NK-92 treated with Interleukin-12 subunit alpha and Interleukin-12 subunit beta, amount 100 ng/mL, for 24 hours (cell line): ENCODE measurements at regions not wholly inside any gene's neighbourhood (a gene's known extent, or its start where the extent isn't known, plus 50 kb on each side); places are given as distances from the start of the nearest gene placed in this dataset.
"Not testable (repeated sequence)": the region's sequence is repeated elsewhere in the genome, so short reads cannot be mapped to it uniquely, and the experiment has no call there.

Source experiments
- DNase-seq: peaks from one replicate; lab custom pipeline; 2025; lab: John Stamatoyannopoulos, UW

DNA sequence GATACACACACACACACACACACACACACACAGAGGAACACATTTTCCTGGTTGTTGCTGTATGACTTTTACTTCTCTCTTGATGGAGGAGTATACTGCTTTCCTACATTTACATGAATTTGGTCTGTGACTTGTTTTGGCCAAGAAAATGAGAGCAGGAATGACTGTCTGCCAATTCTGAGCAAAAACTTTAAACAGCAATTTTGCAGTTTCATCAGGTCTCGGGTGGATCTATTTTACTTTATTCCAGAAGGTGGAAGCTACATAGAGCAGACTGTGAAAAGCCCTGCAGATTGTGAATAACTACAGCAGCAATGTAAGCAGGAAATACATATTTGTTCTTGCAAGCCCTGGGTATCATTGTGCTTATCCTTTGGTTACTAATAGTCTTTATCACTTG lies 1350.0 kb upstream of the EPHA6 start:
- DNase-seq, result no peak

DNA sequence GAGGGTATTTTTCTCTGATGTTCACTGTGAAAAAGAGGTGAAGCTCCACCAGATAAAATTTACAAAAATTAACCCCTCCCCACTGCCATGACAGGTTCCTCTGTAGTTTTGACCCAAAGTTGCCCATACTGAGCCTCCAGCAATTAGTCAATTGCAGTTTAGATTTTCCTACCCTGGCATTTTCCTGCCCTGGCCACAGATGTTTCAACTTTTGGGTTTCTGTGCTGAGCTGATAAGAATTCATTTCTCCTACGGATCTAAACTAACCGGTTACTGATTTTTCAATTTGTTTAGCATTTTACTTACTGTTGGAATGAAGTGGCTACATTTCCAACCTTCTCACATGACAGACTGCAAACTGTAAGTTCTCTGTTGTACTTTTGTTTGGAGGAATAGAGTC lies 1346.1 kb upstream of the EPHA6 start:
- no peak for DNase-seq

DNA sequence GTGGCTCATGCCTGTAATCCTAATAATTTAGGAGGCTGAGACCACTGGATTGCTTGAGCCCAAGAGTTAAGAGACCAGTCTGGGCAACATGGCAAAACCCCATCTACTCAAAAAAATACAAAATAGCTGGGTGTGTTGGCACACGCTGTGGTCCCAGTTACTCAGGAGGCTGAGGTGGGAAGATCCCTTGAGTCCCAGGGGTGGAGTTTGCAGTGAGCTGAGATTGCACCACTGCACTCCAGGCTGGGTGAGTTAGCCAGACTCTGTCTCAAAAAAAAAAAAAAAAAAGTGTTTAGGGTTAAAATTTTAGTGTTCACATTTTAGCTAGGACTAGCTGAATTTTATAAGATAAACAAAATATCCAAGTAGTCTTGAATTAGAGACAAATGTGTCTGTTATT lies 1340.1 kb upstream of the EPHA6 start:
- DNase-seq, result no peak

DNA sequence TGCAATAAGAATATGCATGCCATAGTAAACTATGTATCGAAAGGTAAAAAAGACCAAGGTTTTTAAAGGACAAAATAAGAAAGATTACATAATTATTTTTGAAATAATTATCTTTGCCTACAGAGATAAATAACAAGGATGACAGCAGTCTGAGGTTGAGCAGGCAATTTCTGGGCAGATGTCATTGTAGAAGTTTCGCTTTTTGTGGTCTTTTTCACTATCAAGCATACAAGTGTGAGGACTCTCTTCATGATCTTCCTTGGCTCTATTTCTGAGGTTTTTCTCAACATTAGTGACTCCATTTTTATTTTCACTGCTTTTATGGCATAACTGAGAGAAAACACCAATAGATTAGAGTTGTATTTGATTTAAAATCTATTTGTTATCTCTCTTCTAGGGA lies 1337.9 kb upstream of the EPHA6 start:
- DNase-seq, result no peak

DNA sequence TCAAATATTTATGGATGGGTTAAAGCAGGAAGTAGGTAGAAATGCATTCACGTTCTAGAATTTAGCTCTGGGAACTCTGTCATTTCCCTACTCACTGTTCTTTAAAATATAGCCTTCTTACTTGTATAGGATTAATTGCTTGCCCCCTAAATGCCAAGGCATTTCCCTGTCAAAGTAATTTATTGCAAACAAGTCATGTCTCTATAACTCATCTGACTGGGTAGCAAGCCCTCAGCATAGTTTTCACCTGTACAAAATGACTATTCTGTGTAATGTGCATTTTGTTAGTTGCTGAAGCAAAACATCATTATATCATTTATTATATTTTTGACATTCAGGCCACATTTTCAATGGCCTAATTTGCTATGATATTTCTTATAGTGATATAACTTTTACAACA lies 1308.2 kb upstream of the EPHA6 start:
- DNase-seq, result no peak

DNA sequence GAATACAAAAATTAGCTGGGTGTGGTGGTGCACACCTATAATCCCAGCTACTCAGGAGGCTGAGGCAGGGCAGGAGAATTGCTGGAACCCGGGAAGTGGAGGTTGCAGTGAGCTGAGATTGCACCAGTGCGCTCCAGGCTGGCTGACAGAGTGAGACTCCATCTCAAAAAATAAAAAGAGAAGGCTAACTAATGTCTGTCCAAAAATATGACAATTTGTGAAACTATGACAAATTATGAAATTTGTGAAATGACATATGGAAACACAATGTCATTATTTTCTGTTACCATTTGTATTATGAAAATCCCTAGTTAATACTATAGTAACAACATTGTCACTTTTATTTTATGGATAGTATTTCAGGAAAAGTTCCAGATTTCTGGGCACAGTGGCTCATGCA lies 1306.3 kb upstream of the EPHA6 start:
- no peak for DNase-seq

DNA sequence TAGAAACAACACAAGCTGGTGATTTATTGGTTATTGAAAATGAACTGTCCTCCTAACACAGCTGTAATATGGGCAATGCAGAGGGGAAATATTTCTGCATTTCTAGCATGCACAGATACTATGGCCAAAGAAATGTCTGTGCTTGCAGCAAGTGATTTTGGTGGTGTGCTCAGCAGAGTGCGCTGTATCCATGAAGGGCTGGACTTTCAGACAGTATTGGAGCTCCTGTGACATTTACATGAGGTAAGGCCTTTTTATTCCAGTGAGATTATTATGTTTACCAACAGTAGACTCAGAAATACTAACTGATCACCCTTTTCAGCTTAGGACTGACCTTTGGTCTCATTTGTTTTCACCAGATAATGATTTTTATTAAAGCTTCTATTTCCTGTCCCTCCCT lies 1302.6 kb upstream of the EPHA6 start:
- no peak for DNase-seq

DNA sequence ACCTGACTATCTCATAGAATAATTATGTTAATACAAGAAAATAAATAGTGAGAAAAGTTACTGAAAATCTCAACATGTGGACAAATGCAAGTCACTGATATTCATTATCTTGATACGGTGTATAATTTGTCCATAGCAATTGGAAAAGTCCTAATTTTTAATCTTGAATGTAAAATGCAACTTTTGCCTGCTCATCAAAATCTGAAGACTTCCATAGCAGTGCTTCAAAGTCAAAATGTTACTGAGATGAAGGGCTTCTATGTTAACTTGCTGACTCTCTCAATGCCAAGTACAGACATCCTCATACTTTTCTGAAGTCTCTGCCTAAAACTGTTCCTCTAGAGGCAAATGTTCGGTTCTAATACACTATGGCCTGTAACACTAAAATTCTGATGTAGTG lies 1300.1 kb upstream of the EPHA6 start:
- no peak for DNase-seq

DNA sequence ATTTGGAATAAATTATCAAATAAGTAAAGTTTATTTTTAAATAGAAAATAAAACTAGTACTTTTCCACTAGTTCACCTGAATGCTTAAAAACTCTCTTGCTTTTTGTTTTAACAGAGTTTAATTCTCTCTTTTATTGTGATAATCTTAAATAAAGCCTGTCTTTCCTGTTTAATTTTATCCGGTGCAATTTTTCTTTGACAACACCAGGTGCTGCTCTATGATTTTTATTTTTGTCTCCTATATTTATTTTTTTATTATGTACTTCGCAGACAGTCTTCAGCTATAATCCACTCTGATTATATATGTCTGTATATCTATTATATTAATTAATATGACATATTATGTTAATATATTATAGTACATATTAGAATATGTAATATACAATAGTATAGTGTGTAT lies 1293.0 kb upstream of the EPHA6 start:
- DNase-seq, result no peak

DNA sequence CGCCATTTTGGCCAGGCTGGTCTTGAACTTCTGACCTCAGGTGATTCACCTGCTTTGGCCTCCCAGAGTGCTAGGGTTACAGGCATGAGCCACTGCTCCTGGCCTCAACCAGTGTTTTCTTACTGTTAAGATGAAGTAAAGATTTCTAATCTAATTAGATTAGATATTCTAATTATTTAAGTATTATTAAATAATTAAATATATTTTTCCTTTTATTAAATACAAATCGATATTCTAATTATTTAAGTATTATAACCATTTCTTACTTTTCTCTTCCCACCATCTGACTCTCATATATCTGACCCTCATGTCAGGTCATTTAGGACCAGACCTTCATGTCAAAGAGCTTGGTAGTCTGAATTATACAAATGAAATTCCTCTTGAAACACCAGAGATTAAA lies 1291.9 kb upstream of the EPHA6 start:
- DNase-seq, result no peak

DNA sequence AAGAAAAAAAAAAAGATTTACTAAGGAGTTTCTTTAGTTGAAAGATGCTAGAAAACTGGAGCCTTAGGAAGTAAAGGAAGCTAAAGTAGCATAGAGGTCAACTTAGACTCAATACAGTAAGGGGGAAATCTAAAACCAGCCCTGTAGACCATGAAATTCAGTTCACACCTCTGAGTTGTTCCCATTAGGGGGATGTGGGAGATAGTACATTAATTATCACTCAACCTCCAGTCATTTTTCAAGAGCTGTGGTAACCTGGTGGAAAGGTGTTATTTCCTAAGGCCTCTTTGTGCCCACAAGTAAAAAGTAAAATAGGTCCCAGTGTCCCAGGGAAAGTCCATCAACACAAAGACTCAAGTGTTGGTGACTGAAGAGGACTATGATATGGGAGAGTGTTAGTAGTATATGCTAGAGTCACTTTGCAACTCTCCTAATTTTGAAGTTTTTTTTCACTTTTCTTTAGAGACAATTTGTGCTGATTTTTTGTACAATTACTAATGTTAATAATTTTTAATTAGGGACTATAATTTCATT lies 1274.4 kb upstream of the EPHA6 start:
- DNase-seq, result no peak

DNA sequence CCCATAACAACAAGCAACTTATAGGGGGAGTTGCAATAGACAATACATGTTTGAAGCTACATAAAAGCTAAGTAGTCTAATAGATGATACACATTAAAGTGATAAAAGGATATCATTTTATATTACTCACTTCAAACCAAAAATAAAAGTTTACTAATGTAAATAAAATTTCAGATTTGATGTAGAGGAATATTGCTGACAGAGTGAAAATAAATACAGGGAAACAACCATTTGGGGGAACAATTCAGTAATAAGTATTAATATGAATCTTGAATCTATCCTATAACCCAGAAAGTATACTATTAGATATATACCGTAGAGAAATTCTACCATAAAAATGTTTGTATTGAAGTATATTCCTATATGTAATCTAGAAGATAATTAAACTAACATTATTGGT lies 1248.9 kb upstream of the EPHA6 start:
- no peak for DNase-seq

DNA sequence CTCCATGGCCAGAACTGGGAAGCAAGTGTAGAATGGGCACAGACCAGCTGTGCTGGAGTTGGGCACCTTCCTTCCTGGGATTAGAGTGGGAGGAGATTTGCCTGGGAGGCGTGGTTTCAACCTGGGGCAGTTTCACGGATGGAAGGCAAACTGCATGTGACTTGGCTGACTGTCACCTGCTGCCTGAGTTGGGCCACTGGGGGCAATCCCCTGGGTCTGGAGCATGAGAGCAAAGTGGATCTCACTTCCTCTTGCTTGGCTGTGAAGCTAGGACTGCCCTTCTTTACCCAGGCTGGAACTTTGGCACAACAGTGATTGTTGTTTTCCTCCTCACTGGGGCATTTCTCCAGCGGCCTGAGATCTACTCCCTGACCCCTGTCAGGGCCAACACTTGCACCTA lies 1247.0 kb upstream of the EPHA6 start:
- no peak for DNase-seq

DNA sequence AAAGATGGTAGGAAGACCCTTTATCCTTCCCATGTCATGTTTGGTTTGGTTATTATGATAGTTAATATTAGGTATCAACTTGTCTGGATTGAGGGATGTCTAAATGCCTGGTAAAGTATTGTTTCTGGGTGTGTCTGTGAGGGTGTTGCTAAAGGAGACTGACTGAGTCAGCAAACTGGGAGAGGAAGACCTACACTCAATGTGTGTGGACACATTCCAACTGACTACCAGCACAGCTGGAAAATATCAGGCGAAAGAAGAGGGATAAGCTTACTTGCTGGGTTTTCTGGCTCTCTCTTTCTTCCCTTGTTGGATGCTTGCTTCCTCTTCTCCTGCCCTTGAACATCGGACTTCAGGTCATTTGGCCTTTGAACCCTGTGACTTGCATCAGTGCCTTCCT lies 1227.6 kb upstream of the EPHA6 start:
- DNase-seq, result no peak

DNA sequence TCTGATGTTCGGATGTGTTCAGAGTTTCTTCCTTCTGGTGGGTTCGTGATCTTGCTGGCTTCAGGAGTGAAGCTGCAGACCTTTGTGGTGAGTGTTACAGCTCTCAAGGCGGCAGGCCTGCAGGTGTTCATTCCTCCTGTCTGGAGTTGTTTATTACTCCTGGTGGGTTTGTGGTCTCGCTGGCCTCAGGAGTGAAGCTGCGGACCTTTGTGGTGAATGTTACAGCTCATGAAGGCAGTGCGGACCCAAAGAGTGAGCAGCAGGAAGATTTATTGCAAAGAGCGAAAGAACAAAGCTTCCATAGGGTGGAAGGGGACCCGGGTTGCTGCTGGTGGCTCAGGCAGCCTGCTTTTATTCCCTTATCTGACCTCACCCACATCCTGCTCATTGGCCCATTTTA lies 1226.8 kb upstream of the EPHA6 start:
- not testable (repeated sequence) for DNase-seq

DNA sequence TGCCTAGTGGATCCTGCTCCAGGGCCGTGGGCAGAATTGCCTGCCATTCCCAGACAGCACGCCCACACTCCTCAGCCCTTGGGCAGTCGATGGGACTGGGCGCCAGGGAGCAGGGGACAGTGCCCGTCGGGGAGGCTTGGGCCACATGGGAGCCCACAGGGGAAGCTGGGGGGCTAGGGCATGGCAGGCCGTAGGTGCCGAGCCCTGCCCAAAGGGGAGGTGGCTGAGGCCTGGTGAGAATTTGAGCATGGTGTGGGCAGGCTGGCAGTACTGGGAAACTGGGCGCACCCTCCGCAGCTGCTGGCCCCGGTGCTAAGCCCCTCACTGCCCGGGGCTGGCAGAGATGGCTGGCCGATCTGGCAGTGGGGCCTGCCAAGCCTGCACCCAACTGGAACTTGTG lies 1225.9 kb upstream of the EPHA6 start:
- DNase-seq, result no peak

DNA sequence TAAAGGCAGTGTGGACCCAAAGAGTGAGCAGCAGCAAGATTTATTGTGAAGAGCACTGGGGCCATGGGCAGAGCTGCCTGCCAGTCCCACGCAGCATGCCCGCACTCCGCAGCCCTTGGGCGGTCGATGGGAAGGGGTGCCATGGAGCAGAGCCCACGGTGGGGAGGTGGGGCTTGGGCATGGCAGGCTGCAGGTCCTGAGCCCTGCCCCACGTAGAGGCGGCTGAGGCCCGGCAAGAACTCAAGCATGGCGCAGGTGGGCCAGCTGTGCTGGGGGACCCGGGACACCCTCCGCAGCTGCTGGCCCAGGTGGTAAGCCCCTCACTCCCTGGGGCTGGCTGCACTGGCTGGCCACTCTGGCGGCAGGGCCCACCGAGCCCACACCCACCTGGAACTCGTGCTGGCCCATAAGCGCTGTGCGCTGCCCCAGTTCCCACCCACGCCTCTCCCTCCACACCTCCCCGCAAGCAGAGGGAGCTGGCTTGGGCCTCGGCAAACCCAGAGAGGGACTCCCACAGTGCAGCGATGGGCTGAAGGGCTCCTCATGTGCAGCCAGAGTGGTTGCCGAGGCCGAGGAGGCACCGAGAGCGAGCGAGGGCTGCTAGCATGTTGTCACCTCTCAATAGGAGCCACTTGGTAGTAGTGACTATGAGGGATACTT lies 1218.8 kb upstream of the EPHA6 start:
- DNase-seq, result no peak

DNA sequence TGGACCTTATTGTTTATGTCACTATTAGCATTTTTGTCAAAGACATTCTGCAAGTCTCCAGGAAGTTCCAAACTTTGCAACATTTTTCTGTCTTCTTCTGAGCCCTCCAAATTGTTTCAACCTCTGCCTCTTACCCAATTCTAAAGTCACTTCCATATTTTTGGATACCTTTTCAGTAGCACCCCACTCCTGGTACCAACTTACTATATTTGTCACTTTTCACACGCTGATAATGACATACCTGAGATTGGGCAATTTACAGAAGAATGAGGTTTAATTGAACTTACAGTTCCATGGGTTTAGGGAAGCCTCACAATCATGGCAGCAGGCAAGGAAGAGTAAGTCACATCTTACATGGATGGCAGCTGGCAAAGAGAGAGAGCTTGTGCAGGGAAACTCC lies 1206.5 kb upstream of the EPHA6 start:
- no peak for DNase-seq

DNA sequence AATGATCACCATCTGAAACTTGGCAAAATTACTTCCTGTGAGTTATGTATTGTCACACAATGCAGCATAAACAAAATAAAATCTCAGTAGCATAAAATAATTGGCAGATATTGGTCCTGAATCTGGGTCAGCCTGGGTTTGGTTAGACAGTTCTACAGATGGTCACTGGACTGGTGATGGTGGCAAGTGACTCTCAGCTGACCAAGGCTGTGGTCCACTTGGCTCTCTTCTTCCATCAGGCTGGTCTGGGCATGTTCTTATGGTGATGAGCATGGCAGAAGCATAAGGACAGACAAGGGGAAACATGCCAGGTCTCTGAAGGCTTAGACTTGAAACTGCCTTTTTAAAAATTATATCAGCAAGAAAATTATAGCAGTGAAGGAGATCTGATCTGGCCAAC lies 1205.0 kb upstream of the EPHA6 start:
- DNase-seq, result no peak

DNA sequence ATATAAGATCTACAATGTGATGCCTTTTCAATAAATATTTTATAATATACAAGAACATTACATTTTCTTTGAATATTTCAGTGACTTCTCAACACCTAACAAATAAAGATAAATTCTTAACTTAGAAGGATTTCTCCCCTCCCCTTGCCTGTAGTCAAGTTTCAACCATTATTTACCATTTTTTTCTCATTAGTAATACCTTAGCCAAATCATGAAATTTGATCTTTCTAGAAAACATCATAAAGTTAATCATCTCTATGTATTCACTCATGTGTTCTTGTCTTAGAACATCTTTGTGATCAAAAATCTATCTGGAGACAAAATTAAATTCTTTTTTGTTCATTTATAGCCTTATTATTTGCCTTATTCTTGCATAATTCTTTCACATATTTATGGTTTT lies 1201.8 kb upstream of the EPHA6 start:
- DNase-seq, result no peak

DNA sequence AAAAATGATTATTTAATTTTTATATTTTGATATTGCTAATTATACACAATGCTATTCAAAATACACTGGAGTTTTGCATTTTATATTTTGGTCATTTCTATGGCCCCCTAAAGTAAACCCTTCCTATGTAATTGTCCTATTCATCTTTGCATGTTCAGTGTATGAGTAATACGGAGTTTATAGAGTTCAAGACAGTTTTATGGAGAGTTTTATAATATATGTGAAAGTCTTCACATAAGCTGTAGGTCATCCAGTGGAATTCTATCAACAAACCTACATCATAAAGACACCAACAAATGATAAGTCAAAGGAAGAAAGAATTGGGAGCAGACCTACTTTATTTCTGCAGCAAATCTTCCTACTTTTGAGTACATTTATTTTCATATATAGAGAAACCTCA lies 1200.4 kb upstream of the EPHA6 start:
- no peak for DNase-seq

DNA sequence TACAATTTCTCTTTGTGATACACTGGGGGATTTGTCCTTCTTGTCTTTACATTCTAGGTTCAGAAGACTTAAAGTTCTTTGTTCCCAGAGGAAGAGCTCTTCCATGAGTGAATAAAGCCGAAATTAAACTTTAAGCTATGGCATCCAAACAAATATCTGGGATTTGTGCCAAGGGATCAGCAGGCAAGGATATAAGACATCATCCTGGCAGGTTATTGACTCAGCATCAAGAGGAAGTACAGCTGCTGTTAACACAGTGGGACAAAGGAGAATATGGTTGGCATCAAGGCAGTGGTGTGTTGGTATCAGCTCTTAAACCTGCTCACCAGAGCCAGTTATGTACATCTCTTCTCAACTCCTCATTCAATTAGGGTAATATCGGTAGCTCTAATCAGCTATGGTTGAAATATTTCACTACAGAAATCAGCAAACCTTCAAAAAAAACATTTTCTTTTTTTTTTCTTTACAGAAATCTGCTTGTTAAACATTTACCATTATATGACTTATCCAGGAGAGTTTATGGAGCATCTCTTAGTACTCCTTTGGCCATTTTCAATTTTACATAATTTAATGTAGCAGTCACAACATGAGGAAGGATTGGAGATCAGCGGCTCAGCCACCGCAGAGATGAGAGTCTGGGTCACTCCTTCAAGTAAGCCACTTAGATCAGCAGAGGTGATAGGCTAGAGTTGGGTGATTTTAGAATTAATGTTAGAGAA lies 1198.6 kb upstream of the EPHA6 start:
- no peak for DNase-seq

DNA sequence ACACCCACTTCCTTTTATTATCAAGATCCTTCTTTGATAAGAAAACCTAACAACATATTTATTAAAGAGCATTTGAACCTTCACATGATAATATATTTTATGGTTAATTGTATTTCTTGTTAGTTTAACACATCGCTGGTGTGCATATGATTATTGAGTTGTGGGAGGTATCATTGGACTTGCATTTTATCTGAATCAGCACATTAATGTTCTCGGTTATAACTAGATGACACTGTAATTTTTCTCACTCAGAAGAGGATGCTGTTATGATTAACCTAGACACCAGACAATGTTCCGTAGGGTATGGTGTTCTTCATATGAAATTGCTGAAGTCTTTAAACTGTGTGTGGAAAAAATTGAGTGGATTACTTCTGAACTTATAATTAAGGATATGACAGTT lies 1188.3 kb upstream of the EPHA6 start:
- DNase-seq, result no peak

DNA sequence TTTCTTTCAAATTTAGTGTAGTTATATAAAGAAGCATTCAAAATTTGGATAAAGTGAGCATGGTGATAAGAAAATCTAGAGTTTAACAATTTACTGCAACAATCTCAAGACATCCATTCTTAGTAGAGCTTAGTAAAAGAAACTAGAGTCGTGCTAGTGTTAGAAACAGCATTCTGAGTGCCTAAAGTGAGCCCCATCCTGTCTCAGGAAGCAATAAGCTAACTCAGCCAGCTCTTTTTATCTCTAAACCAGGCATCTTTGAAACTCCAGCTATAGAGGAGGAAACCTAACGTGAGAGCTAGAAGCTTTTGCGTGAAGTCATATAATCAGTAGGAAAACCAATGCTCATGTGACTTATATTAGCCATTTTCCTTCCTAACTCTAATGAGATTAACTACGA lies 1187.1 kb upstream of the EPHA6 start:
- no peak for DNase-seq
